Caco-2 (cell line): ENCODE measurements at regions not wholly inside any gene's neighbourhood (a gene's known extent, or its start where the extent isn't known, plus 50 kb on each side); places are given as distances from the start of the nearest gene placed in this dataset.

ENCODE experiments used
- BruUV-seq: library from RNA; stranded (reverse); fragments of 400-500 nt; replicated peaks from 2 replicates; lab custom pipeline; 2021; lab: Mats Ljungman, UMichigan
- CTCF ChIA-PET: fragments of 300-600 bp; sonication (Branson Sonifier 250); formaldehyde crosslinking; loops from one replicate; lab custom pipeline; 2022; ENCODE audit warnings: antibody characterized with exemption; lab: Charles Lee
- POLR2A ChIA-PET: fragments of 300-600 bp; sonication (Branson Sonifier 250); formaldehyde crosslinking; loops from one replicate; lab custom pipeline; 2022; ENCODE audit warnings: antibody characterized with exemption; lab: Charles Lee
- DNase-seq, 2 experiments: peaks; one replicate each; pipeline versions ENCODE4 v3.0.0 to v3.0.0-alpha.2; 2020 to 2022
- H3K27me3 ChIP-seq: replicated peaks from 2 replicates; pipeline ENCODE4 v1.6.0; 2011; ENCODE audit warnings: low read length; ENCODE audit not compliant: control insufficient read depth, insufficient read depth
- H3K36me3 ChIP-seq: 2 replicates; pipeline ENCODE4 v1.5.1; 2011; ENCODE audit warnings: low read length; ENCODE audit not compliant: control insufficient read depth, insufficient read depth
- H3K4me1 ChIP-seq: fragments of 250-450 bp; sonication (Bioruptor Pico); 2 replicates; pipeline ENCODE4 v1.5.1; 2020; ENCODE audit warnings: mild to moderate bottlenecking
- H3K4me3 ChIP-seq: 2 replicates; pipeline ENCODE4 v1.5.1; 2011; ENCODE audit warnings: low read depth, mild to moderate bottlenecking, control low read depth, low read length
- H3K9me3 ChIP-seq: fragments of 250-450 bp; sonication (Bioruptor Pico); 2 replicates; pipeline ENCODE4 v1.5.1; 2020; ENCODE audit warnings: mild to moderate bottlenecking, moderate library complexity
- H3K27ac Mint-ChIP-seq: one replicate; pipeline ENCODE4 v1.8.0; 2022; ENCODE audit warnings: mixed read lengths; ENCODE audit not compliant: unreplicated experiment
- H3K27me3 Mint-ChIP-seq: one replicate; pipeline ENCODE4 v1.8.0; 2022; ENCODE audit warnings: mixed read lengths; ENCODE audit not compliant: insufficient read depth, unreplicated experiment
- H3K36me3 Mint-ChIP-seq: one replicate; pipeline ENCODE4 v1.8.0; 2022; ENCODE audit warnings: mild to moderate bottlenecking, mixed read lengths; ENCODE audit not compliant: insufficient read depth, unreplicated experiment
- H3K4me1 Mint-ChIP-seq: one replicate; pipeline ENCODE4 v1.8.0; 2022; ENCODE audit warnings: low read depth, mixed read lengths; ENCODE audit not compliant: unreplicated experiment
- H3K4me3 Mint-ChIP-seq: one replicate; pipeline ENCODE4 v1.8.0; 2022; ENCODE audit warnings: mild to moderate bottlenecking, moderate library complexity, mixed read lengths; ENCODE audit not compliant: unreplicated experiment
- H3K9me3 Mint-ChIP-seq: one replicate; pipeline ENCODE4 v1.8.0; 2022; ENCODE audit warnings: mixed read lengths; ENCODE audit not compliant: unreplicated experiment
- CTCF ChIP-seq, 2 experiments: fragments of 200-600 bp in 1 of 2; IDR thresholded peaks; 1 replicate in 1 of 2; 2 replicates in 1 of 2; pipeline versions ENCODE4 v1.5.1 to v1.8.0; 2011 to 2022; ENCODE audit warnings: antibody characterized with exemption in 1 of 2, control low read depth in 1 of 2, inconsistent platforms in 1 of 2, low read depth in 1 of 2, low read length in 1 of 2, mild to moderate bottlenecking in 1 of 2, moderate library complexity in 1 of 2; ENCODE audit not compliant: insufficient read depth in 1 of 2, severe bottlenecking in 1 of 2, unreplicated experiment in 1 of 2
- intact Hi-C: fragments of 100-400 bp; cut with micrococcal nuclease; formaldehyde crosslinking; loops from one replicate; pipeline ENCODE4 v1.10.0; 2022; ENCODE audit not compliant: unreplicated experiment

- Mint-ChIP-seq H3K4me1 (no peaks in the 10 kb centered on the region), H3K27ac (no peak overlapping the region), H3K27me3 (no peaks in the 10 kb centered on the region), H3K9me3 (no peaks in the 10 kb centered on the region), H3K4me3 (no peak overlapping the region), H3K36me3 (no peaks in the 10 kb centered on the region)
- POLR2A ChIA-PET, result no interaction called here
- no peak for TF ChIP-seq CTCF (IDR thresholded peaks at IDR 0.05; ENCODE audit: insufficient read depth in 1 of 2, low read depth in 1 of 2, low read length in 1 of 2, severe bottlenecking in 1 of 2, unreplicated experiment in 1 of 2)
- no peak overlapping the region for H3K4me3 ChIP-seq
- no peaks in the 10 kb centered on the region for H3K36me3 ChIP-seq
- BruUV-seq, result no TSS peak
- H3K9me3 ChIP-seq, result no peaks in the 10 kb centered on the region
- intact Hi-C loops, result no loop called here
- H3K27me3 ChIP-seq, result no peaks in the 10 kb centered on the region
- CTCF ChIA-PET, result no interaction called here
- DNase-seq, result no peak
- no peaks in the 10 kb centered on the region for H3K4me1 ChIP-seq
Measured at GRCh38 chr7:42726066-42726785, 185.6 kb downstream of the C7orf25 start.

- BruUV-seq, result no TSS peak
- no peaks in the 10 kb centered on the region for H3K27me3 ChIP-seq
- Mint-ChIP-seq H3K4me1 (no peaks in the 10 kb centered on the region), H3K27me3 (no peaks in the 10 kb centered on the region), H3K27ac (no peak overlapping the region), H3K9me3 (peaks cover 15% of the 10 kb centered on the region), H3K4me3 (no peak overlapping the region), H3K36me3 (no peaks in the 10 kb centered on the region)
- no peak for DNase-seq
- H3K4me1 ChIP-seq, result no peaks in the 10 kb centered on the region
- ChIA-PET CTCF (no interaction called here), POLR2A (no interaction called here)
- no peaks in the 10 kb centered on the region for H3K9me3 ChIP-seq
- no peak overlapping the region for H3K4me3 ChIP-seq
- no peaks in the 10 kb centered on the region for H3K36me3 ChIP-seq
- intact Hi-C loops, result no loop called here
- no peak for TF ChIP-seq CTCF (IDR thresholded peaks at IDR 0.05; ENCODE audit: insufficient read depth in 1 of 2, low read depth in 1 of 2, low read length in 1 of 2, severe bottlenecking in 1 of 2, unreplicated experiment in 1 of 2)
Measured at GRCh38 chr7:42722716-42723115, 189.2 kb downstream of the C7orf25 start.

- Mint-ChIP-seq H3K27me3 (no peaks in the 10 kb centered on the region), H3K27ac (no peak overlapping the region), H3K4me3 (no peak overlapping the region), H3K36me3 (no peaks in the 10 kb centered on the region), H3K9me3 (peaks cover 20% of the 10 kb centered on the region), H3K4me1 (no peaks in the 10 kb centered on the region)
- Histone ChIP-seq H3K4me3 (no peak overlapping the region), H3K27me3 (no peaks in the 10 kb centered on the region), H3K36me3 (no peaks in the 10 kb centered on the region), H3K9me3 (no peaks in the 10 kb centered on the region), H3K4me1 (no peaks in the 10 kb centered on the region)
- no peak for TF ChIP-seq CTCF (IDR thresholded peaks at IDR 0.05; ENCODE audit: insufficient read depth in 1 of 2, low read depth in 1 of 2, low read length in 1 of 2, severe bottlenecking in 1 of 2, unreplicated experiment in 1 of 2)
- intact Hi-C loops, result no loop called here
- CTCF ChIA-PET, result no interaction called here
- POLR2A ChIA-PET, result no interaction called here
- no peak for DNase-seq
- BruUV-seq, result no TSS peak
Measured at GRCh38 chr7:42722198-42722597, 189.7 kb downstream of the C7orf25 start.
